ENCODE measurements at regions not wholly inside any gene's neighbourhood (a gene's known extent, or its start where the extent isn't known, plus 50 kb on each side); places are given as distances from the start of the nearest gene placed in this dataset.
"Not testable (repeated sequence)": the region's sequence is repeated elsewhere in the genome, so short reads cannot be mapped to it uniquely, and the experiment has no call there.

GRCh38 chr2:123853161-123853560, 171.9 kb upstream of the CNTNAP5 start:
- no peak overlapping the region for H3K27ac ChIP-seq (ENCODE audit: low read length)
- no CpG with 5 or more reads among the region's 1 CpG for WGBS (ENCODE audit: insufficient coverage, insufficient read length)
- no peaks in the 10 kb centered on the region for H3K27me3 ChIP-seq (ENCODE audit: control insufficient read depth, insufficient read depth, low read length)
- H3K4me1 ChIP-seq (ENCODE audit: control insufficient read depth, insufficient read depth, low read length): no peaks in the 10 kb centered on the region
- no peak for DNase-seq (ENCODE audit: low read depth, low spot score)
- H3K9me3 ChIP-seq (ENCODE audit: control insufficient read depth, insufficient read depth, low read length): no peaks in the 10 kb centered on the region
- H3K4me3 ChIP-seq (ENCODE audit: low read length): no peak overlapping the region
- H3K36me3 ChIP-seq (ENCODE audit: control insufficient read depth, insufficient read depth, low read length): no peaks in the 10 kb centered on the region

GRCh38 chr2:123859031-123859430, 166.1 kb upstream of the CNTNAP5 start:
- H3K27me3 ChIP-seq (ENCODE audit: control insufficient read depth, insufficient read depth, low read length); H3K27ac ChIP-seq (ENCODE audit: low read length); H3K4me1 ChIP-seq (ENCODE audit: control insufficient read depth, insufficient read depth, low read length); H3K4me3 ChIP-seq (ENCODE audit: low read length); H3K36me3 ChIP-seq (ENCODE audit: control insufficient read depth, insufficient read depth, low read length); DNase-seq (ENCODE audit: low read depth, low spot score); H3K9me3 ChIP-seq (ENCODE audit: control insufficient read depth, insufficient read depth, low read length): not testable (repeated sequence)

GRCh38 chr2:123864416-123864815, 160.7 kb upstream of the CNTNAP5 start:
- Histone ChIP-seq H3K4me3 (ENCODE audit: low read length) (no peak overlapping the region), H3K9me3 (ENCODE audit: control insufficient read depth, insufficient read depth, low read length) (no peaks in the 10 kb centered on the region), H3K36me3 (ENCODE audit: control insufficient read depth, insufficient read depth, low read length) (no peaks in the 10 kb centered on the region), H3K4me1 (ENCODE audit: control insufficient read depth, insufficient read depth, low read length) (no peaks in the 10 kb centered on the region), H3K27me3 (ENCODE audit: control insufficient read depth, insufficient read depth, low read length) (no peaks in the 10 kb centered on the region), H3K27ac (ENCODE audit: low read length) (no peak overlapping the region)
- DNase-seq (ENCODE audit: low read depth, low spot score): no peak
- no CpG with 5 or more reads among the region's 1 CpG for WGBS (ENCODE audit: insufficient coverage, insufficient read length)

GRCh38 chr2:123870206-123870880, 154.7 kb upstream of the CNTNAP5 start:
- H3K36me3 ChIP-seq (ENCODE audit: control insufficient read depth, insufficient read depth, low read length): no peaks in the 10 kb centered on the region
- H3K27me3 ChIP-seq (ENCODE audit: control insufficient read depth, insufficient read depth, low read length): no peaks in the 10 kb centered on the region
- no peak overlapping the region for H3K27ac ChIP-seq (ENCODE audit: low read length)
- no peaks in the 10 kb centered on the region for H3K4me1 ChIP-seq (ENCODE audit: control insufficient read depth, insufficient read depth, low read length)
- H3K4me3 ChIP-seq (ENCODE audit: low read length): no peak overlapping the region
- no peaks in the 10 kb centered on the region for H3K9me3 ChIP-seq (ENCODE audit: control insufficient read depth, insufficient read depth, low read length)
- no CpG with 5 or more reads among the region's 6 CpGs for WGBS (ENCODE audit: insufficient coverage, insufficient read length)
- DNase-seq (ENCODE audit: low read depth, low spot score): no peak

- H3K27me3 ChIP-seq (ENCODE audit: control insufficient read depth, insufficient read depth, low read length): no peaks in the 10 kb centered on the region
- no CpG with 5 or more reads among the region's 4 CpGs for WGBS (ENCODE audit: insufficient coverage, insufficient read length)
- no peak overlapping the region for H3K27ac ChIP-seq (ENCODE audit: low read length)
- no peak overlapping the region for H3K4me3 ChIP-seq (ENCODE audit: low read length)
- H3K4me1 ChIP-seq (ENCODE audit: control insufficient read depth, insufficient read depth, low read length): no peaks in the 10 kb centered on the region
- no peaks in the 10 kb centered on the region for H3K9me3 ChIP-seq (ENCODE audit: control insufficient read depth, insufficient read depth, low read length)
- H3K36me3 ChIP-seq (ENCODE audit: control insufficient read depth, insufficient read depth, low read length): no peaks in the 10 kb centered on the region
- DNase-seq (ENCODE audit: low read depth, low spot score): no peak
Measured at GRCh38 chr2:123870881-123871276, 154.2 kb upstream of the CNTNAP5 start.

- Histone ChIP-seq H3K4me1 (ENCODE audit: control insufficient read depth, insufficient read depth, low read length) (no peaks in the 10 kb centered on the region), H3K9me3 (ENCODE audit: control insufficient read depth, insufficient read depth, low read length) (no peaks in the 10 kb centered on the region), H3K27me3 (ENCODE audit: control insufficient read depth, insufficient read depth, low read length) (no peaks in the 10 kb centered on the region), H3K4me3 (ENCODE audit: low read length) (no peak overlapping the region), H3K27ac (ENCODE audit: low read length) (no peak overlapping the region), H3K36me3 (ENCODE audit: control insufficient read depth, insufficient read depth, low read length) (no peaks in the 10 kb centered on the region)
- DNase-seq (ENCODE audit: low read depth, low spot score): no peak
- WGBS (ENCODE audit: insufficient coverage, insufficient read length): no CpG with 5 or more reads among the region's 3 CpGs
Measured at GRCh38 chr2:123890148-123890547, 134.9 kb upstream of the CNTNAP5 start.

- no peak for DNase-seq (ENCODE audit: low read depth, low spot score)
- Histone ChIP-seq H3K4me1 (ENCODE audit: control insufficient read depth, insufficient read depth, low read length) (no peaks in the 10 kb centered on the region), H3K4me3 (ENCODE audit: low read length) (no peak overlapping the region), H3K27ac (ENCODE audit: low read length) (no peak overlapping the region), H3K36me3 (ENCODE audit: control insufficient read depth, insufficient read depth, low read length) (no peaks in the 10 kb centered on the region), H3K9me3 (ENCODE audit: control insufficient read depth, insufficient read depth, low read length) (no peaks in the 10 kb centered on the region), H3K27me3 (ENCODE audit: control insufficient read depth, insufficient read depth, low read length) (no peaks in the 10 kb centered on the region)
- no CpG with 5 or more reads among the region's 1 CpG for WGBS (ENCODE audit: insufficient coverage, insufficient read length)
Measured at GRCh38 chr2:123894167-123894566, 130.9 kb upstream of the CNTNAP5 start.

GRCh38 chr2:123895651-123896050, 129.4 kb upstream of the CNTNAP5 start:
- Histone ChIP-seq H3K27me3 (ENCODE audit: control insufficient read depth, insufficient read depth, low read length) (no peaks in the 10 kb centered on the region), H3K36me3 (ENCODE audit: control insufficient read depth, insufficient read depth, low read length) (no peaks in the 10 kb centered on the region), H3K27ac (ENCODE audit: low read length) (no peak overlapping the region), H3K4me3 (ENCODE audit: low read length) (no peak overlapping the region), H3K4me1 (ENCODE audit: control insufficient read depth, insufficient read depth, low read length) (no peaks in the 10 kb centered on the region), H3K9me3 (ENCODE audit: control insufficient read depth, insufficient read depth, low read length) (no peaks in the 10 kb centered on the region)
- DNase-seq (ENCODE audit: low read depth, low spot score): no peak
- no CpG with 5 or more reads among the region's 2 CpGs for WGBS (ENCODE audit: insufficient coverage, insufficient read length)

- WGBS (ENCODE audit: insufficient coverage, insufficient read length): no CpG with 5 or more reads among the region's 3 CpGs
- Histone ChIP-seq H3K27me3 (ENCODE audit: control insufficient read depth, insufficient read depth, low read length) (no peaks in the 10 kb centered on the region), H3K9me3 (ENCODE audit: control insufficient read depth, insufficient read depth, low read length) (no peaks in the 10 kb centered on the region), H3K36me3 (ENCODE audit: control insufficient read depth, insufficient read depth, low read length) (no peaks in the 10 kb centered on the region), H3K4me1 (ENCODE audit: control insufficient read depth, insufficient read depth, low read length) (no peaks in the 10 kb centered on the region), H3K27ac (ENCODE audit: low read length) (no peak overlapping the region), H3K4me3 (ENCODE audit: low read length) (no peak overlapping the region)
- DNase-seq (ENCODE audit: low read depth, low spot score): no peak
Measured at GRCh38 chr2:123901256-123901655, 123.8 kb upstream of the CNTNAP5 start.

- Histone ChIP-seq H3K9me3 (ENCODE audit: control insufficient read depth, insufficient read depth, low read length) (no peaks in the 10 kb centered on the region), H3K4me3 (ENCODE audit: low read length) (no peak overlapping the region), H3K27ac (ENCODE audit: low read length) (no peak overlapping the region), H3K36me3 (ENCODE audit: control insufficient read depth, insufficient read depth, low read length) (no peaks in the 10 kb centered on the region), H3K4me1 (ENCODE audit: control insufficient read depth, insufficient read depth, low read length) (peaks cover 2% of the 10 kb centered on the region; the same call in 1 of the 2 replicates), H3K27me3 (ENCODE audit: control insufficient read depth, insufficient read depth, low read length) (no peaks in the 10 kb centered on the region)
- WGBS (ENCODE audit: insufficient coverage, insufficient read length): no CpG with 5 or more reads among the region's 2 CpGs
- DNase-seq (ENCODE audit: low read depth, low spot score): no peak
Measured at GRCh38 chr2:123906361-123906760, 118.7 kb upstream of the CNTNAP5 start.

GRCh38 chr2:123908522-123908921, 116.6 kb upstream of the CNTNAP5 start:
- no peaks in the 10 kb centered on the region for H3K9me3 ChIP-seq (ENCODE audit: control insufficient read depth, insufficient read depth, low read length)
- no peaks in the 10 kb centered on the region for H3K36me3 ChIP-seq (ENCODE audit: control insufficient read depth, insufficient read depth, low read length)
- H3K4me1 ChIP-seq (ENCODE audit: control insufficient read depth, insufficient read depth, low read length): peaks cover 2% of the 10 kb centered on the region; the same call in 1 of the 2 replicates
- H3K4me3 ChIP-seq (ENCODE audit: low read length): no peak overlapping the region
- DNase-seq (ENCODE audit: low read depth, low spot score): no peak
- H3K27ac ChIP-seq (ENCODE audit: low read length): no peak overlapping the region
- WGBS (ENCODE audit: insufficient coverage, insufficient read length): no CpG with 5 or more reads among the region's 2 CpGs
- H3K27me3 ChIP-seq (ENCODE audit: control insufficient read depth, insufficient read depth, low read length): no peaks in the 10 kb centered on the region

Measured in iPS DF 6.9 (cell line).